ENCODE measurements at regions not wholly inside any gene's neighbourhood (a gene's known extent, or its start where the extent isn't known, plus 50 kb on each side); places are given as distances from the start of the nearest gene placed in this dataset.
"Not testable (repeated sequence)": the region's sequence is repeated elsewhere in the genome, so short reads cannot be mapped to it uniquely, and the experiment has no call there.

DNA sequence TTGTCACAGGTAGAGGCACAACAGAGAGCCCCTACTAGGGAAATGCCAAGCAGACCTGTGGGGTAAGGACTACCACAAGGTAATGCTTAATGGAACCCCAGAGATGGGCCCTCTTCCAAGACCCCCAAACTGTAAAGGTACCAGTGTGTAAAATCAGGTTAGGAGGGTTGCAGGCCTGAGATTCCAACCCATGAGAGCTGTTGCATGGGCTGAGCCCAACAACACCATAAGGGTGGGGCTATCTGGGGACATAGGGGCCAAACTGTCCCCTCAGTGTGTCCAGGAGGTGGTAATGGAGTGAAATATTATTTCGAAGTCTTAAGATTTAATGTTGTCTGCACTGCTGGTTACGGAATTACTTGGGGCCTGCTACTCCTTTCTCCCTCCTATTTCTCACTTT lies 620.2 kb downstream of the ETNK1 start:
- TF ChIP-seq CTCF (IDR thresholded peaks at IDR 0.05; ENCODE audit: low read depth, low read length), result no peak
- DNase-seq, result no peak
- Histone ChIP-seq H3K4me3 (ENCODE audit: low read depth, low read length) (no peak overlapping the region), H3K9me3 (no peaks in the 10 kb centered on the region), H3K36me3 (no peaks in the 10 kb centered on the region), H3K4me1 (no peaks in the 10 kb centered on the region), H3K27me3 (no peaks in the 10 kb centered on the region)

DNA sequence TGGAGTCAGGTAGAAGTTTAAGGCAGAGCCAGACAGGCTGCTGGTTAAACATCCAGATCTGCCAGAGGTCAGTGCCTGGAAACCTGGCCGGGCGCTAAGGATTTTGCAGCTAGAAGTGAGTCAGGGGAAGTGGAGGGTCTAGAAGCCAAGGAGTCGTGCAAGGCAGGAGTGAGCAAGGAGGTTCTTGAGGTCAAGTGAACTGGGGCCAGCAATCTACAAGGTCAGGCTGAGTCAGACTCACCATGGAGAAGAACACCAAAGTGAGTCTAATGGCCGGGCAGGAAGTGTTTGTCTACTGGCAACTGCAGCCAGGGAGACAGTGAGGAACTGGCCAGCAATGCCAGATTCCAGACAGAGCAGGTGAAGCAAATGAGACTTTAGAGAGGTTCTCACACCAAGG lies 628.2 kb downstream of the ETNK1 start:
- no peaks in the 10 kb centered on the region for H3K36me3 ChIP-seq
- no peaks in the 10 kb centered on the region for H3K4me1 ChIP-seq
- H3K9me3 ChIP-seq, result no peaks in the 10 kb centered on the region
- no peak overlapping the region for H3K4me3 ChIP-seq (ENCODE audit: low read depth, low read length)
- no peak for DNase-seq
- H3K27me3 ChIP-seq, result no peaks in the 10 kb centered on the region
- no peak for TF ChIP-seq CTCF (IDR thresholded peaks at IDR 0.05; ENCODE audit: low read depth, low read length)

GRCh38 chr12:23253910-23254309 lies 628.9 kb downstream of the ETNK1 start:
- H3K36me3 ChIP-seq; H3K4me1 ChIP-seq; H3K9me3 ChIP-seq; DNase-seq; H3K27me3 ChIP-seq; H3K4me3 ChIP-seq (ENCODE audit: low read depth, low read length): not testable (repeated sequence)

DNA sequence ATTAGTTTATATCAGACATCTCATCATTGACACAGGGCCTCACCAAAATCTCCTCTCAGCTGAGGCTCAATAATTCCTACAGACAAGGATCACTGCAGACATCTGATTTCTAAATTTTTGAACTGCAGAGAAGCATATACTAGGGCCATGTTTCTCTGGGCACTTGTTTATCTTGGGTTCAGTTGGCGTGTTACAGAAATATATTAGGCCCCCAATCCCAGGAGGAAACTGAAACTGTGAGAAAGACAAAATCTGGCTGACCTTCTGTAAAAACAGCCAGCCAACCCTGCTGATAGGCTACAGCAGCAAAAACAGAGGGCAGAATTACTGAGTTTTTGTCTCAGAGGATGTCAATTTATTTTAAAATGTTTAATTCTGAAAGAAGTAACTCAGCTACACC lies 634.6 kb downstream of the ETNK1 start:
- Histone ChIP-seq H3K36me3 (no peaks in the 10 kb centered on the region), H3K27me3 (no peaks in the 10 kb centered on the region), H3K9me3 (no peaks in the 10 kb centered on the region), H3K4me1 (no peaks in the 10 kb centered on the region), H3K4me3 (ENCODE audit: low read depth, low read length) (no peak overlapping the region)
- no peak for DNase-seq
- TF ChIP-seq CTCF (IDR thresholded peaks at IDR 0.05; ENCODE audit: low read depth, low read length), result no peak

DNA sequence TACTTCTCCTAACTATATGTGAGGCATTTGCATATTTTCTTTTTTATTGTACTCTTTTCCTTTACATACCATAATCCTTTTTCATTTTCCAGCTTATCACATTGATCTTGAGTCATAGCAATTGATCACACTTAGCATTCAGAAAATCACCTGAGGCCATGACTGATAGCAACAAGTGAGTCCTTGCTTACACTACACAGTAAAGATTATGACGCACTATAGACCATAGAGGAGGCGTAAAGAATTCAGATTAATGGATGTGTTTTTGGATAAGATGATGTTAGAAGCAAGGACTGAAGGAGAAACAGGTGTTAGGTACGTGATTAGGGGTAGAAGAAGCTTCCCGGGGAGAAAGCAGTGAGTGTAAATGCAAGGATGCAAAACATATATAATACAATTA lies 637.7 kb downstream of the ETNK1 start:
- no peak for DNase-seq

GRCh38 chr12:23277831-23278230 lies 652.9 kb downstream of the ETNK1 start:
- H3K27me3 ChIP-seq, result no peaks in the 10 kb centered on the region
- H3K36me3 ChIP-seq, result no peaks in the 10 kb centered on the region
- no peaks in the 10 kb centered on the region for H3K9me3 ChIP-seq
- H3K4me3 ChIP-seq (ENCODE audit: low read depth, low read length), result no peak overlapping the region
- no peak for TF ChIP-seq CTCF (IDR thresholded peaks at IDR 0.05; ENCODE audit: low read depth, low read length)
- H3K4me1 ChIP-seq, result no peaks in the 10 kb centered on the region
- no peak for DNase-seq

More for the DNA sequence above, 637.7 kb downstream of the ETNK1 start:
- no peak for TF ChIP-seq CTCF (IDR thresholded peaks at IDR 0.05; ENCODE audit: low read depth, low read length)
- Histone ChIP-seq H3K4me1 (no peaks in the 10 kb centered on the region), H3K27me3 (no peaks in the 10 kb centered on the region), H3K9me3 (no peaks in the 10 kb centered on the region), H3K36me3 (no peaks in the 10 kb centered on the region), H3K4me3 (ENCODE audit: low read depth, low read length) (no peak overlapping the region)

DNA sequence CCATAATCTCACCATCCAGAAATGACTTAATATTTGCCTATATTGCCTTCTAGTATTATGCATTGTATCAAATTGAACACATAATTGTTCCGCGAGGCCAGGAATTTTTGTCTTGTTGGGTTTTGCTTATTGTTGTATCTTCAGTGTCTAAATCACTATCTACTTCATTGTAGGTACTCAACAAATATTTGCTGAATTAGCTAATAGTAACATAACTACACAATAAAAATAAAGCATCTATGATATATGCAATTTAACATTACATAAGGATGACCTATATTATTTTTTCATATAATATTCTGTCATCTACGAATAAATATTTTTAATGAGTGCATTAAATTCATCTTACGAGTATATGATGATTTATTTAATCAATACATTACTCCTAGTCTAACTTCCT lies 656.3 kb downstream of the ETNK1 start:
- H3K4me3 ChIP-seq (ENCODE audit: low read depth, low read length), result no peak overlapping the region
- DNase-seq, result no peak
- no peaks in the 10 kb centered on the region for H3K36me3 ChIP-seq
- no peaks in the 10 kb centered on the region for H3K9me3 ChIP-seq
- no peaks in the 10 kb centered on the region for H3K4me1 ChIP-seq
- no peak for TF ChIP-seq CTCF (IDR thresholded peaks at IDR 0.05; ENCODE audit: low read depth, low read length)
- H3K27me3 ChIP-seq, result no peaks in the 10 kb centered on the region
